ENCODE measurements at regions not wholly inside any gene's neighbourhood (a gene's known extent, or its start where the extent isn't known, plus 50 kb on each side); places are given as distances from the start of the nearest gene placed in this dataset.

GRCh38 chr6:76682842-76683241, 610.4 kb upstream of the IMPG1 start:
- intact Hi-C loops (cut with micrococcal nuclease): loop anchor here (10.0 kb wide), 1 partner anchor 748 kb away; no protein-coding TSS in a partner anchor
- H2AFZ ChIP-seq (ENCODE audit: low read depth, low read length, poor library complexity, severe bottlenecking): peak overlapping the region; percentile 19
- TF ChIP-seq, protein P1, sequence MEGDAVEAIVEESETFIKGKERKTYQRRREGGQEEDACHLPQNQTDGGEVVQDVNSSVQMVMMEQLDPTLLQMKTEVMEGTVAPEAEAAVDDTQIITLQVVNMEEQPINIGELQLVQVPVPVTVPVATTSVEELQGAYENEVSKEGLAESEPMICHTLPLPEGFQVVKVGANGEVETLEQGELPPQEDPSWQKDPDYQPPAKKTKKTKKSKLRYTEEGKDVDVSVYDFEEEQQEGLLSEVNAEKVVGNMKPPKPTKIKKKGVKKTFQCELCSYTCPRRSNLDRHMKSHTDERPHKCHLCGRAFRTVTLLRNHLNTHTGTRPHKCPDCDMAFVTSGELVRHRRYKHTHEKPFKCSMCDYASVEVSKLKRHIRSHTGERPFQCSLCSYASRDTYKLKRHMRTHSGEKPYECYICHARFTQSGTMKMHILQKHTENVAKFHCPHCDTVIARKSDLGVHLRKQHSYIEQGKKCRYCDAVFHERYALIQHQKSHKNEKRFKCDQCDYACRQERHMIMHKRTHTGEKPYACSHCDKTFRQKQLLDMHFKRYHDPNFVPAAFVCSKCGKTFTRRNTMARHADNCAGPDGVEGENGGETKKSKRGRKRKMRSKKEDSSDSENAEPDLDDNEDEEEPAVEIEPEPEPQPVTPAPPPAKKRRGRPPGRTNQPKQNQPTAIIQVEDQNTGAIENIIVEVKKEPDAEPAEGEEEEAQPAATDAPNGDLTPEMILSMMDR (IDR thresholded peaks at IDR 0.05 in 2 of 3, conservative IDR thresholded peaks at IDR 0.05 in 1 of 3; ENCODE audit: borderline replicate concordance in 1 of 3, insufficient read depth in 1 of 3, low read depth in 2 of 3, low read length in 2 of 3): peak; percentile 40 to 46 (median 44); a peak in 5 of 6 replicates
- no peak for TF ChIP-seq FOSL1 (IDR thresholded peaks at IDR 0.05; ENCODE audit: low read depth)
- TF ChIP-seq RAD21 (IDR thresholded peaks at IDR 0.05; ENCODE audit: low read depth): peak; percentile 25; the same call in 1 of the 2 replicates
- no peak for TF ChIP-seq SIN3A (IDR thresholded peaks at IDR 0.05; ENCODE audit: low read depth)
- TF ChIP-seq POLR2AphosphoS5 (IDR thresholded peaks at IDR 0.05; ENCODE audit: low read depth, low read length): no peak
- no peaks in the 10 kb centered on the region for H3K9me3 ChIP-seq (ENCODE audit: control insufficient read depth in 1 of 2, insufficient read depth in 1 of 2, low read depth in 1 of 2, low read length in 2 of 2)
- no peaks in the 10 kb centered on the region for H3K27me3 ChIP-seq (ENCODE audit: insufficient read depth, low read length)
- H3K79me2 ChIP-seq (ENCODE audit: insufficient read depth, low read length): no peaks in the 10 kb centered on the region
- H3K4me3 ChIP-seq (replicated peaks in 1 of 2; ENCODE audit: low read depth in 1 of 2, low read length in 2 of 2): no peak overlapping the region
- H3K9ac ChIP-seq (ENCODE audit: low read length): no peak overlapping the region
- CTCF ChIA-PET: interaction anchor here (0.6 to 2.2 kb wide), 8 partner anchors 16 to 789 kb away, joined by 3 to 8 read pairs (median 4); no protein-coding TSS in a partner anchor
- RAD21 ChIA-PET (ENCODE audit: low non-redundant PET in 1 of 2, low total read pairs in 2 of 2, uncharacterized antibody in 2 of 2, unreplicated experiment in 2 of 2): no interaction called here
- no peak overlapping the region for H3K27ac ChIP-seq (ENCODE audit: low read depth, low read length)
- no peaks in the 10 kb centered on the region for H3K9me2 ChIP-seq (ENCODE audit: insufficient read depth)
- no TSS peak for BruUV-seq (replicated peaks)
- no peaks in the 10 kb centered on the region for H4K20me1 ChIP-seq (ENCODE audit: insufficient read depth)
- POLR2A ChIA-PET: no interaction called here
- DNase-seq (ENCODE audit: low read depth, low spot score): peak; percentile 12
- ATAC-seq: no peak
- no peaks in the 10 kb centered on the region for H3K36me3 ChIP-seq (ENCODE audit: control insufficient read depth in 1 of 2, insufficient read depth in 2 of 2, low read length in 2 of 2)
- H3K4me2 ChIP-seq (ENCODE audit: low read length): no peak overlapping the region
- no peaks in the 10 kb centered on the region for H3K4me1 ChIP-seq (ENCODE audit: control insufficient read depth in 1 of 2, insufficient read depth in 2 of 2, low read length in 2 of 2)

DNA sequence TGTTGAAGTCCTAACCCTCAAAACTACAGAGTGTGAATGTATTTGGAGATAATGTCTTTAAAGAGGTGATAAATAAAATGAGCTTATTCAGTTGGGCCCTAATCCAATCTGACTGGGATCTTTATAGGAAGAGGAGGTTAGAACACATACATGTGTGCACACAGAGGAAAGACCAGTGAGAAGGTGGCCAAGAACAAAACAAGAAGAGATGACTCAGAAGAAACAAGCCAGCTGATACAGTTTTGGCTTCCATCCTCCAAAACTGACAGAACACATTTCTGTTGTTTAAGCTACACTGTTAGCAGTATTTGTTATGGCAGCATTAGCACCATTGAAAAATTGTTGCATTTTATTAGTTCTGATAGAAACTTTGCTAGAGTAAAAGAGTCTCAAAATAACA, 609.3 kb upstream of the IMPG1 start:
- intact Hi-C loops (cut with micrococcal nuclease): loop anchor here (10.0 kb wide), 1 partner anchor 747 kb away; no protein-coding TSS in a partner anchor
- Histone ChIP-seq H3K9ac (ENCODE audit: low read length) (no peak overlapping the region), H3K4me1 (ENCODE audit: control insufficient read depth in 1 of 2, insufficient read depth in 2 of 2, low read length in 2 of 2) (no peaks in the 10 kb centered on the region), H3K79me2 (ENCODE audit: insufficient read depth, low read length) (no peaks in the 10 kb centered on the region), H3K36me3 (ENCODE audit: control insufficient read depth in 1 of 2, insufficient read depth in 2 of 2, low read length in 2 of 2) (no peaks in the 10 kb centered on the region), H3K27me3 (ENCODE audit: insufficient read depth, low read length) (no peaks in the 10 kb centered on the region), H3K27ac (ENCODE audit: low read depth, low read length) (no peak overlapping the region), H3K4me3 (replicated peaks in 1 of 2; ENCODE audit: low read depth in 1 of 2, low read length in 2 of 2) (no peak overlapping the region), H2AFZ (ENCODE audit: low read depth, low read length, poor library complexity, severe bottlenecking) (no peak overlapping the region), H3K9me3 (ENCODE audit: control insufficient read depth in 1 of 2, insufficient read depth in 1 of 2, low read depth in 1 of 2, low read length in 2 of 2) (no peaks in the 10 kb centered on the region), H3K9me2 (ENCODE audit: insufficient read depth) (no peaks in the 10 kb centered on the region), H4K20me1 (ENCODE audit: insufficient read depth) (no peaks in the 10 kb centered on the region), H3K4me2 (ENCODE audit: low read length) (no peak overlapping the region)
- ChIA-PET POLR2A (no interaction called here), RAD21 (ENCODE audit: low non-redundant PET in 1 of 2, low total read pairs in 2 of 2, uncharacterized antibody in 2 of 2, unreplicated experiment in 2 of 2) (no interaction called here), CTCF (interaction anchor here (1.1 to 2.2 kb wide), 3 partner anchors 20 to 747 kb away, joined by 3 to 8 read pairs (median 7); no protein-coding TSS in a partner anchor)
- ATAC-seq (no peak), DNase-seq (ENCODE audit: low read depth, low spot score) (no peak)
- BruUV-seq (replicated peaks): no TSS peak
- no peak for TF ChIP-seq RAD21 (IDR thresholded peaks at IDR 0.05; ENCODE audit: low read depth)
- no peak for TF ChIP-seq EZH2phosphoT487 (IDR thresholded peaks at IDR 0.05; ENCODE audit: borderline replicate concordance)
- TF ChIP-seq EGR1 (IDR thresholded peaks at IDR 0.05; ENCODE audit: low read depth): no peak
- TF ChIP-seq, protein P2, sequence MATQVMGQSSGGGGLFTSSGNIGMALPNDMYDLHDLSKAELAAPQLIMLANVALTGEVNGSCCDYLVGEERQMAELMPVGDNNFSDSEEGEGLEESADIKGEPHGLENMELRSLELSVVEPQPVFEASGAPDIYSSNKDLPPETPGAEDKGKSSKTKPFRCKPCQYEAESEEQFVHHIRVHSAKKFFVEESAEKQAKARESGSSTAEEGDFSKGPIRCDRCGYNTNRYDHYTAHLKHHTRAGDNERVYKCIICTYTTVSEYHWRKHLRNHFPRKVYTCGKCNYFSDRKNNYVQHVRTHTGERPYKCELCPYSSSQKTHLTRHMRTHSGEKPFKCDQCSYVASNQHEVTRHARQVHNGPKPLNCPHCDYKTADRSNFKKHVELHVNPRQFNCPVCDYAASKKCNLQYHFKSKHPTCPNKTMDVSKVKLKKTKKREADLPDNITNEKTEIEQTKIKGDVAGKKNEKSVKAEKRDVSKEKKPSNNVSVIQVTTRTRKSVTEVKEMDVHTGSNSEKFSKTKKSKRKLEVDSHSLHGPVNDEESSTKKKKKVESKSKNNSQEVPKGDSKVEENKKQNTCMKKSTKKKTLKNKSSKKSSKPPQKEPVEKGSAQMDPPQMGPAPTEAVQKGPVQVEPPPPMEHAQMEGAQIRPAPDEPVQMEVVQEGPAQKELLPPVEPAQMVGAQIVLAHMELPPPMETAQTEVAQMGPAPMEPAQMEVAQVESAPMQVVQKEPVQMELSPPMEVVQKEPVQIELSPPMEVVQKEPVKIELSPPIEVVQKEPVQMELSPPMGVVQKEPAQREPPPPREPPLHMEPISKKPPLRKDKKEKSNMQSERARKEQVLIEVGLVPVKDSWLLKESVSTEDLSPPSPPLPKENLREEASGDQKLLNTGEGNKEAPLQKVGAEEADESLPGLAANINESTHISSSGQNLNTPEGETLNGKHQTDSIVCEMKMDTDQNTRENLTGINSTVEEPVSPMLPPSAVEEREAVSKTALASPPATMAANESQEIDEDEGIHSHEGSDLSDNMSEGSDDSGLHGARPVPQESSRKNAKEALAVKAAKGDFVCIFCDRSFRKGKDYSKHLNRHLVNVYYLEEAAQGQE (IDR thresholded peaks at IDR 0.05; ENCODE audit: low read depth): no peak
- TF ChIP-seq CEBPB (IDR thresholded peaks at IDR 0.05; ENCODE audit: low read depth): no peak
- no peak for TF ChIP-seq ZFX (IDR thresholded peaks at IDR 0.05)
- no peak for TF ChIP-seq YY1 (IDR thresholded peaks at IDR 0.05; ENCODE audit: extremely low read depth, insufficient replicate concordance, low read depth, low read length)
- TF ChIP-seq ZNF274 (IDR thresholded peaks at IDR 0.05; ENCODE audit: low read depth, low read length): no peak
- TF ChIP-seq TCF7L2 (IDR thresholded peaks at IDR 0.05; ENCODE audit: borderline replicate concordance, extremely low read depth, insufficient read depth, insufficient read length): no peak
